Panc1 (cell line): ENCODE measurements at regions not wholly inside any gene's neighbourhood (a gene's known extent, or its start where the extent isn't known, plus 50 kb on each side); places are given as distances from the start of the nearest gene placed in this dataset.

ENCODE experiments used
- ATAC-seq: fragments of 200-7000 bp; cut with Tn5 transposase; 2 replicates; pipeline ENCODE4 v1.9.1; 2020; ENCODE audit warnings: mild to moderate bottlenecking, moderate library complexity
- BruUV-seq: library from RNA; stranded (reverse); fragments of 400-500 nt; replicated peaks from 2 replicates; lab custom pipeline; 2021; lab: Mats Ljungman, UMichigan
- CTCF ChIA-PET: fragments of 300-600 bp; sonication (Branson Sonifier 250); formaldehyde crosslinking; loops from one replicate; lab custom pipeline; 2022; ENCODE audit warnings: antibody characterized with exemption; lab: Charles Lee
- POLR2A ChIA-PET: fragments of 300-600 bp; sonication (Branson Sonifier 250); formaldehyde crosslinking; loops from one replicate; lab custom pipeline; 2022; ENCODE audit warnings: antibody characterized with exemption; lab: Charles Lee
- DNase-seq: peaks from one replicate; pipeline ENCODE4 v3.0.0-alpha.2; 2010; ENCODE audit warnings: low read depth, low spot score
- H3K27ac ChIP-seq: 2 replicates; pipeline ENCODE4 v1.5.1; 2011; ENCODE audit warnings: mild to moderate bottlenecking, low read length, inconsistent platforms
- H3K27me3 ChIP-seq: fragments of 200-500 bp; sonication (Bioruptor generic); 2 replicates; pipeline ENCODE4 v1.6.0; 2014; ENCODE audit warnings: low read length, inconsistent platforms; ENCODE audit not compliant: control insufficient read depth, insufficient read depth
- H3K36me3 ChIP-seq: fragments of 200-500 bp; sonication (Bioruptor generic); 2 replicates; pipeline ENCODE4 v1.5.1; 2014; ENCODE audit warnings: inconsistent platforms, mild to moderate bottlenecking, low read length, moderate library complexity; ENCODE audit not compliant: control insufficient read depth, insufficient read depth
- H3K4me1 ChIP-seq: 2 replicates; pipeline ENCODE4 v1.5.1; 2011; ENCODE audit warnings: inconsistent platforms, mild to moderate bottlenecking, low read length, moderate library complexity; ENCODE audit not compliant: control insufficient read depth, insufficient read depth
- H3K4me3 ChIP-seq, 2 experiments: 2 replicates each; pipeline ENCODE4 v1.5.1; 2011 to 2012; ENCODE audit warnings: low read depth in 2 of 2, low read length in 2 of 2, mild to moderate bottlenecking in 2 of 2, inconsistent platforms in 1 of 2, moderate library complexity in 1 of 2
- H3K9me3 ChIP-seq: fragments of 200-500 bp; sonication (Bioruptor generic); 2 replicates; pipeline ENCODE4 v1.5.1; 2014; ENCODE audit warnings: low read depth, mild to moderate bottlenecking, inconsistent platforms, low read length, moderate library complexity; ENCODE audit not compliant: control insufficient read depth, insufficient read depth
- CTCF ChIP-seq: fragments of 450-650 bp; IDR thresholded peaks from 2 replicates; pipeline ENCODE4 v1.5.1; 2017; ENCODE audit warnings: mild to moderate bottlenecking
- POLR2AphosphoS5 ChIP-seq: IDR thresholded peaks from 2 replicates; pipeline ENCODE4 v1.6.1; 2012; ENCODE audit warnings: mild to moderate bottlenecking, low read depth, low read length, moderate library complexity
- SIN3A ChIP-seq: IDR thresholded peaks from 2 replicates; pipeline ENCODE4 v1.6.1; 2012; ENCODE audit warnings: low read depth, mild to moderate bottlenecking, low read length, moderate library complexity, borderline replicate concordance; ENCODE audit not compliant: insufficient read depth
- TCF7L2 ChIP-seq: IDR thresholded peaks from 2 replicates; pipeline ENCODE4 v1.6.1; 2011; ENCODE audit warnings: mild to moderate bottlenecking, low read depth, low read length, inconsistent platforms
- in situ Hi-C: cut with HindIII; loops from 2 replicates; pipeline ENCODE4 v1.10.0; 2016; ENCODE audit warnings: low sequenced_read_pairs, low pct_unique_long_range_greater_than_20kb
- intact Hi-C: fragments of 100-400 bp; cut with micrococcal nuclease; formaldehyde crosslinking; loops from one replicate; pipeline ENCODE4 v1.10.0; 2022; ENCODE audit not compliant: unreplicated experiment
- TF ChIP-seq, protein P1 (sequence below), 2 experiments: IDR thresholded peaks; 2 replicates each; pipeline ENCODE4 v1.6.1; 2011 to 2012; ENCODE audit warnings: low read depth in 2 of 2, control low read depth in 1 of 2, low read length in 1 of 2, mild to moderate bottlenecking in 1 of 2, moderate library complexity in 1 of 2; ENCODE audit not compliant: insufficient read depth in 1 of 2

DNA sequence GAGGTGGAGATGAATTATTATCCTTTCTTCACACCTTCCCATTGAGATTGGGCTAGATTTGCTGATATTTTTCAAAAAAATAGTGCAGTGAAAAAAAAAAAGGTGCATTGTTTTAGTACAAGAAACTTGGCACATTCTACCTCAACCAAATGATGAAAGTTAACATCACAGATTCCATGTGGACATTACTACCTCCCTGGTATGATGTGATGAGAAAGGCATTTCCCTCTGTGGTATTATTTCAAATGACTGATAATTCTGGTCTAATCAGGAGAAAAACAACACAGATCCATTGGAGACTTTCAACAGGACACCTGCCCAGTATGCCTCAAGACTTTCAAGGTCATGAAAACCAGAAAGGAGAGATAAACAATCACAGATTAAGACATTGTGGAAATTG lies 313.4 kb downstream of the BCHE start:
- DNase-seq (no peak), ATAC-seq (no peak)
- intact Hi-C loops (loop anchor here (10.0 kb wide), 1 partner anchor 1901 kb away; no protein-coding TSS in a partner anchor), in situ Hi-C loops (no loop called here)
- H3K27me3 ChIP-seq, result no peaks in the 10 kb centered on the region
- no peaks in the 10 kb centered on the region for H3K9me3 ChIP-seq
- BruUV-seq, result no TSS peak
- POLR2A ChIA-PET, result no interaction called here
- CTCF ChIA-PET, result no interaction called here
- H3K36me3 ChIP-seq, result no peaks in the 10 kb centered on the region
- H3K27ac ChIP-seq, result no peak overlapping the region
- H3K4me3 ChIP-seq, result no peak overlapping the region
- H3K4me1 ChIP-seq, result no peaks in the 10 kb centered on the region
- TF ChIP-seq CTCF (no peak), SIN3A (no peak), POLR2AphosphoS5 (no peak), TCF7L2 (no peak)
- TF ChIP-seq, protein P1, sequence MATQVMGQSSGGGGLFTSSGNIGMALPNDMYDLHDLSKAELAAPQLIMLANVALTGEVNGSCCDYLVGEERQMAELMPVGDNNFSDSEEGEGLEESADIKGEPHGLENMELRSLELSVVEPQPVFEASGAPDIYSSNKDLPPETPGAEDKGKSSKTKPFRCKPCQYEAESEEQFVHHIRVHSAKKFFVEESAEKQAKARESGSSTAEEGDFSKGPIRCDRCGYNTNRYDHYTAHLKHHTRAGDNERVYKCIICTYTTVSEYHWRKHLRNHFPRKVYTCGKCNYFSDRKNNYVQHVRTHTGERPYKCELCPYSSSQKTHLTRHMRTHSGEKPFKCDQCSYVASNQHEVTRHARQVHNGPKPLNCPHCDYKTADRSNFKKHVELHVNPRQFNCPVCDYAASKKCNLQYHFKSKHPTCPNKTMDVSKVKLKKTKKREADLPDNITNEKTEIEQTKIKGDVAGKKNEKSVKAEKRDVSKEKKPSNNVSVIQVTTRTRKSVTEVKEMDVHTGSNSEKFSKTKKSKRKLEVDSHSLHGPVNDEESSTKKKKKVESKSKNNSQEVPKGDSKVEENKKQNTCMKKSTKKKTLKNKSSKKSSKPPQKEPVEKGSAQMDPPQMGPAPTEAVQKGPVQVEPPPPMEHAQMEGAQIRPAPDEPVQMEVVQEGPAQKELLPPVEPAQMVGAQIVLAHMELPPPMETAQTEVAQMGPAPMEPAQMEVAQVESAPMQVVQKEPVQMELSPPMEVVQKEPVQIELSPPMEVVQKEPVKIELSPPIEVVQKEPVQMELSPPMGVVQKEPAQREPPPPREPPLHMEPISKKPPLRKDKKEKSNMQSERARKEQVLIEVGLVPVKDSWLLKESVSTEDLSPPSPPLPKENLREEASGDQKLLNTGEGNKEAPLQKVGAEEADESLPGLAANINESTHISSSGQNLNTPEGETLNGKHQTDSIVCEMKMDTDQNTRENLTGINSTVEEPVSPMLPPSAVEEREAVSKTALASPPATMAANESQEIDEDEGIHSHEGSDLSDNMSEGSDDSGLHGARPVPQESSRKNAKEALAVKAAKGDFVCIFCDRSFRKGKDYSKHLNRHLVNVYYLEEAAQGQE (IDR thresholded peaks at IDR 0.05; ENCODE audit: insufficient read depth in 1 of 2, low read depth in 2 of 2, low read length in 1 of 2), result no peak

DNA sequence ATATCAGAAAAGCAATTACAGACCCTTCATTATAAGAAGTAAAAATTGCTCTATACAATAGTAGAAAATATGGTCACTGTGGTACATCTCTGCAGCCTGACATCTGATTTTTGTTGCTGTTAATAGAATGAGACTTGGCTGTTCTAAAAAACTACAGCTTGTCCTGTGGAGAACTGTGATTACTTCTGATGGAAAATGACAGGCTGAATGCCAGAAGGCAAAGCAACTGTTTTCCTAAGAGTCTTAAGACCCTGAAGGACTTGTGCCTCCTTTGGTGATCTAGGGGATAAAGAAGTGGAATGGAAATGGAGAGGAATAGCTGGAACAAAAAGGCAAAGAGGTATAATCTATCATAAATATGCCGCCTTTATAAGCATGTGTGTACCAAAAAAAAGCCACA lies 314.8 kb downstream of the BCHE start:
- H3K4me1 ChIP-seq, result no peaks in the 10 kb centered on the region
- in situ Hi-C loops, result no loop called here
- DNase-seq, result no peak
- no peak overlapping the region for H3K4me3 ChIP-seq
- no peaks in the 10 kb centered on the region for H3K9me3 ChIP-seq
- BruUV-seq, result no TSS peak
- H3K27ac ChIP-seq, result no peak overlapping the region
- intact Hi-C loops, result loop anchor here (10.0 kb wide), 1 partner anchor 1902 kb away; no protein-coding TSS in a partner anchor
- TF ChIP-seq CTCF (no peak), TCF7L2 (no peak)
- TF ChIP-seq, protein P1 (IDR thresholded peaks at IDR 0.05; ENCODE audit: insufficient read depth in 1 of 2, low read depth in 2 of 2, low read length in 1 of 2), result no peak
- no peak for ATAC-seq
- POLR2A ChIA-PET, result no interaction called here
- CTCF ChIA-PET, result no interaction called here
- no peaks in the 10 kb centered on the region for H3K36me3 ChIP-seq
- H3K27me3 ChIP-seq, result no peaks in the 10 kb centered on the region
